SJSA1 (cell line): ENCODE measurements at regions not wholly inside any gene's neighbourhood (a gene's known extent, or its start where the extent isn't known, plus 50 kb on each side); places are given as distances from the start of the nearest gene placed in this dataset.
A peak's percentile ranks its signal among the peaks of the same experiment; 100 is the strongest.
"Not testable (repeated sequence)": the region's sequence is repeated elsewhere in the genome, so short reads cannot be mapped to it uniquely, and the experiment has no call there.

Experiments
- DNase-seq, 2 experiments: peaks; one replicate each; pipeline ENCODE4 v3.0.0-alpha.2; 2015 to 2020; ENCODE audit warnings: low spot score in 2 of 2, low read depth in 1 of 2
- H3K27ac ChIP-seq: fragments of 250-450 bp; sonication (Bioruptor Pico); 2 replicates; pipeline ENCODE4 v1.5.1; 2020; ENCODE audit warnings: mild to moderate bottlenecking, moderate library complexity
- H3K27me3 ChIP-seq: fragments of 250-450 bp; sonication (Bioruptor Pico); replicated peaks from 2 replicates; pipeline ENCODE4 v1.5.1; 2020; ENCODE audit warnings: mild to moderate bottlenecking, moderate library complexity
- H3K36me3 ChIP-seq: fragments of 250-450 bp; sonication (Bioruptor Pico); 2 replicates; pipeline ENCODE4 v1.5.1; 2020; ENCODE audit warnings: mild to moderate bottlenecking
- H3K4me1 ChIP-seq: fragments of 250-450 bp; sonication (Bioruptor Pico); replicated peaks from 2 replicates; pipeline ENCODE4 v1.6.1; 2021; ENCODE audit warnings: mild to moderate bottlenecking
- H3K4me3 ChIP-seq: fragments of 250-450 bp; sonication (Bioruptor Pico); 2 replicates; pipeline ENCODE4 v1.5.1; 2020; ENCODE audit warnings: mild to moderate bottlenecking
- H3K9me3 ChIP-seq: fragments of 250-450 bp; sonication (Bioruptor Pico); replicated peaks from 2 replicates; pipeline ENCODE4 v1.5.1; 2020; ENCODE audit warnings: mild to moderate bottlenecking

DNA sequence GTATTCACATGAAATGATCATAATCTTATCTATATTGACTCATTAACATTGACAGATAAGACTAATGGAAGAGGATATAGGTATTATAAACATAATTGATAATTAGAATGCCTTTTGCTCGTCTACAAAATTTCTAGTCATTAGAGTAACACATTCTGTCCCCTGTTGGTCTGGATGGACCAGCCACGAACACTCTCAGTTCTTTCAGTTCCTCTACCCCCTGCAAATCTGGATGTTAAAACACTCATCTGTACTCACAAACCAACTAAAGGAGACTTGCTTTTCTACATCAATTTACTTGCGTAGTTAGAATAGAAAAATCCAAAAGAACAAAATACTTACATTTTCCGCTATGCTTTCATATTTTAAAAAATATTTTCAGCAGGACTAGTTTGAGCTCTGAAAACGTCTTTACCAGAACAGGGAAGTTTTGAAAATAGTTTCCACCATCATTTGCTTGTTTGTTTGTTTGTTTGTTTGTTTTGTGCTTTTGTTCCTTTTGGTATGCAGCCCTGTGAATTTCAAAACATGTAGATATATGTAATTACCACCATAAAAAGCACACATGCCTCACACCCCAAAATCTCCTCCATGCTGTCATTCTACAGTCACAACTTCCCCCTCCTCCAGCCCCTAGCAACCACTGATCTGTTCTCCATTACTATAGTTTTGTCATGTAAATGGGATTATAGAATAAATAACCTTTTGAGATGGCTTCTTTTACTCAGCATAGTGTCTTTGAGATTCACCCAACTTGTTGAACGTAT lies 103.8 kb downstream of the FZD1 start:
- no peaks in the 10 kb centered on the region for H3K4me1 ChIP-seq
- H3K4me3 ChIP-seq = no peak overlapping the region
- no peaks in the 10 kb centered on the region for H3K9me3 ChIP-seq
- no peaks in the 10 kb centered on the region for H3K27me3 ChIP-seq
- DNase-seq = no peak
- H3K36me3 ChIP-seq = no peaks in the 10 kb centered on the region
- H3K27ac ChIP-seq = no peak overlapping the region

GRCh38 chr7:91372323-91372722 lies 108.1 kb downstream of the FZD1 start:
- Histone ChIP-seq H3K36me3 (no peaks in the 10 kb centered on the region), H3K27ac (no peak overlapping the region), H3K4me1 (no peaks in the 10 kb centered on the region), H3K27me3 (no peaks in the 10 kb centered on the region), H3K4me3 (no peak overlapping the region), H3K9me3 (no peaks in the 10 kb centered on the region)
- no peak for DNase-seq

- no peaks in the 10 kb centered on the region for H3K4me1 ChIP-seq
- no peak for DNase-seq
- no peak overlapping the region for H3K27ac ChIP-seq
- H3K9me3 ChIP-seq = no peaks in the 10 kb centered on the region
- no peaks in the 10 kb centered on the region for H3K36me3 ChIP-seq
- no peak overlapping the region for H3K4me3 ChIP-seq
- no peaks in the 10 kb centered on the region for H3K27me3 ChIP-seq
These were observed 109.0 kb downstream of the FZD1 start for GRCh38 chr7:91373111-91373800.

DNA sequence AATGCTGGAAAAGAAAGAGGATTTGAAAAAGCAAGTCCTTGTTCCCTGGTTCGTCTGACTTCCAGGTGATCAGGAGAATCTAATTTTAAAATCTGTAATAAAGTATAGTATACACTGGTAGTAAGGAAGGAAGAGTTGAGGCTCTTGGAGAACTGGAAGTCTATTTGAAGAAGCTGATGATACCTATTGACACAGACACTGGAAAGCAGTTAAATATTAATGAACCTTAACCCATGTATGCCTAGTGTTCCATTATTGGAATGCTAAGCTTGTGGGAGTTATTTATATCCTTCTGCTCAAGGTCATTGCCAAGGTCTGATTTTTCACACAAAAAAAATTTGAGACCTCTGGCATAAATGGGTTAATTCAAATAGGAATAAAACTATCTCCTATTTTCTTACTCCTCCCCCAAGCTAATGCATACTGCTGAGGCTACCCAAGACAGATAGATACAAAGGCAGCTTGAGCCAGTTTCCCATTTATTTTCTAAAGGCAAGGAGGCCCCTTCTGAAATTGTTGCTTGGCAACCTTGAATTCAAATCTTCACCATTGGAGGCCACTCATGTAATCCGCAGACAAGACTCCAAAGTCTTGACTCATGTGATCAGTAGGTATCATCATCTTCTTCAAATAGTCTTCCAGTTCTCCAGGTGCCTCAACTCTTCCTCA lies 110.2 kb downstream of the FZD1 start:
- Histone ChIP-seq H3K27ac (no peak overlapping the region), H3K4me1 (no peaks in the 10 kb centered on the region), H3K36me3 (no peaks in the 10 kb centered on the region), H3K27me3 (no peaks in the 10 kb centered on the region), H3K4me3 (no peak overlapping the region), H3K9me3 (no peaks in the 10 kb centered on the region)
- no peak for DNase-seq

DNA sequence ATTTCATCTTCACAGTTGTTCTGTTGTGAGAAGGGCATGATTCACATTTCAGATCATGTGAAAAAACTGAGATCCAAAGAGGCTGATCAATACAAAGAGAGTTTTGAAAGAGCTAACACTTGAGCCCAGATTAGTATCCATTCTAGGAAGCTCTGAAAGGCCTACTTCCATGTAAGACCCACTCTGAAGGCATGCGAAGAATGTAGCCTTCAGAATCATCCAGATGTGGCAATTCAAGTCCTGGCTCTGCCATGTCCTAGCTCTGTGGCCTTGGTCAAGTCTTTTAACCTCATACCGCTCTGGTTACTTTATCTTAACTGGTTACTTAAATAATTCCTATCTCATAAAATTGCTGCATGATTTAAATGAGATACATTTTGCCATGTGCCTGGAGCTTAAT lies 111.1 kb downstream of the FZD1 start:
- Histone ChIP-seq H3K4me3 (no peak overlapping the region), H3K36me3 (no peaks in the 10 kb centered on the region), H3K4me1 (no peaks in the 10 kb centered on the region), H3K27me3 (no peaks in the 10 kb centered on the region), H3K9me3 (no peaks in the 10 kb centered on the region), H3K27ac (no peak overlapping the region)
- DNase-seq = no peak

DNA sequence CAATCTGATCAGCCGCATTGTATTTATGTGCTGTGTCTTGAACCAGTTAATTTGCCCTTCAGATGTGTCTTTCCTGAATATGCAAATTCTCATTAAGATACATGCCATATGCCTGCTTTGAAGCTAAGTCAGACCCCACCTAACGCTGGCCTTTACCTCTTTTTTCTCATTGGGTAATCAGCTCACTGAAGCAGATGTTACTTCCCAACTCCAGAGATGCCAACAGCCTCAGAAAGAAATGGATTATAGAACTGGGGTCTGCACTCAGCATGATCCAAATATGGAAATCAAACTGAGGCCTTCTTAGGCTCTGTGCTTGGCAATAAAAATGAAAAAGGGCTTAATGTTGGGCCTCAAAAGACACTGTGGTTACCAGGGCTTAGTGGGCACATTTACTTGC lies 113.9 kb downstream of the FZD1 start:
- Histone ChIP-seq H3K27ac (no peak overlapping the region), H3K36me3 (no peaks in the 10 kb centered on the region), H3K27me3 (no peaks in the 10 kb centered on the region), H3K4me1 (no peaks in the 10 kb centered on the region), H3K4me3 (no peak overlapping the region), H3K9me3 (no peaks in the 10 kb centered on the region)
- no peak for DNase-seq

DNA sequence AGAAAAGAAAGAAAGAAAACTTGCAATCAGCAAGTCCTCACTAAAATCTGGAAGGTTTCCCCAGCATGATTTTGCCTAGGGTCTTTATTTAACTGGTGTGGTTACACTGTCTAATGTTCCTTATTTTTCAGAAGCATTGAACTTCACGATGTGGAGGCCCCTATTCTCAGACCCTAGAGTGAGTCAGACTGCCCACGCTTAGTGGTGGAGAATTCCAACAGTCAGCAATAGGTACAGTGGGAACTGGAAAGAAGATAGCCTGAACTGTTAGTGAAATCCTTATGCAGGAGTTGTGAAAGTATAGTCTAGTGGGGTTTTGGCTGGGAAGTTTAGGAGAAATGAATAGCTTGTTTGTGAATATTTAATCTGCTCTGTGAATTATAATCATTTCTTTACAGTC lies 115.0 kb downstream of the FZD1 start:
- Histone ChIP-seq H3K4me1 (no peaks in the 10 kb centered on the region), H3K36me3 (no peaks in the 10 kb centered on the region), H3K27ac (no peak overlapping the region), H3K27me3 (no peaks in the 10 kb centered on the region), H3K9me3 (no peaks in the 10 kb centered on the region), H3K4me3 (no peak overlapping the region)
- DNase-seq = no peak

DNA sequence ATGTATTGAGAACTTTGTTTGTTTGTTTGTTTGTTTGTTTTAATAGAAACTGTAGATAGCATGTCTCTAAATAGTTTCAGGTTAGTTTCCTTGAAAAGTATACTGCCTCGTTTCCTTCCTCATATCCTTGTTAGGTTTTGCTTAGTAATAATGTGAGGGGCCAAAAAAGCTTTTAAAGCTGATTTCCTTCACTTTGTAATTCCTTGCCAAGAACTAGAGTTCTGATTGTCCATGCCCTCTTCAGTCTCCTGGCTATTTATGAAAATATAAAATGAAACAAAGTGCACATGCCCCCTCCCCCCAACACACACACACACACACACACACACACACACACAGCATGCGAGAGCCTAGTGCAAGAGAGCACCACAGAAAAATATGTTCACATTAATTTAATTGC lies 115.8 kb downstream of the FZD1 start:
- no peaks in the 10 kb centered on the region for H3K27me3 ChIP-seq
- H3K9me3 ChIP-seq = no peaks in the 10 kb centered on the region
- H3K36me3 ChIP-seq = no peaks in the 10 kb centered on the region
- H3K27ac ChIP-seq = no peak overlapping the region
- DNase-seq = no peak
- H3K4me3 ChIP-seq = no peak overlapping the region
- H3K4me1 ChIP-seq = no peaks in the 10 kb centered on the region

DNA sequence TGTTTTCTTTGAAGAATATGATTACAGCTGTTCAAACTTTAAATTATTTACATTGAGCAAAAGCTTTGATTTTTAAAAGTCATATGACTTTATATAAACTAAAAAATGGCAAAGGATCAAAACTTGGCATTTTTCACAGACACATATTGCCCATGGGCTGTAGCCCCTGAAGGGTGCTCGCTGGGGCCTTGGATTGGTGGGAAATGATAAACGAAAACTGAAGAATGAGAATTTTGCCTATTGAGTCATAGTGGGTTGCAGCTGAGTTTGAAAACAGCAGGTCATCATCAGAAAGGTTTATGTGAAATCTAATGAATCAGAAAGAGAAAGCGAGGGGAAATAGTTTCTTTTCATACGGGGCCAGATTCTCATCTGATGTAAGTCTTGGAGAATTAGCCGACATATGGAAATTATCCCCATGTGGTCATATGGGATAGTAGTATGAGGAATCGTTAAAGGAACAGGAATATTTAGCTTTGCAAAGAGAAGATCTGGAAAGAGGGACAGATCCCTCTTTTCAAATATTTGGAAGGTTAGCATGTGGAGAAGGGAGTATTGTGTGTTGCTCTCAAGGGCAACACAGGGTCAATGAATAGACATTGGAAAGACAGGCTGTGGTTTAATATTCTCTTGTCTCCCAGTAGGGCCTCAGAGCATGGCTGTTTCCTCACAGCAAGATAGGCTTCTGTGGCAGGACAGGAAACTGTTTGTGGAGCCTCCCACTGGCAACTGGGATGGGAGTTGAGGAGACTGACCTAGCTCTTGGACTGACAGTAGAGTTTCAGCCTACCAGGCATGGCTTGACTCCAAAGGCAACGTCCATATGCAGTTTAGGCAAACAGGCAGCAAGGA lies 119.0 kb downstream of the FZD1 start:
- Histone ChIP-seq H3K9me3 (no peaks in the 10 kb centered on the region), H3K27ac (no peak overlapping the region), H3K4me3 (no peak overlapping the region), H3K4me1 (no peaks in the 10 kb centered on the region), H3K36me3 (no peaks in the 10 kb centered on the region), H3K27me3 (no peaks in the 10 kb centered on the region)
- DNase-seq = peak in 1 of 2 experiments; percentile 2

GRCh38 chr7:91383905-91384274 lies 119.7 kb downstream of the FZD1 start:
- H3K27ac ChIP-seq = no peak overlapping the region
- H3K27me3 ChIP-seq = no peaks in the 10 kb centered on the region
- H3K36me3 ChIP-seq = no peaks in the 10 kb centered on the region
- no peaks in the 10 kb centered on the region for H3K4me1 ChIP-seq
- H3K4me3 ChIP-seq = no peak overlapping the region
- H3K9me3 ChIP-seq = no peaks in the 10 kb centered on the region
- no peak for DNase-seq

- H3K27me3 ChIP-seq, H3K27ac ChIP-seq, H3K4me1 ChIP-seq, H3K9me3 ChIP-seq, H3K36me3 ChIP-seq, DNase-seq, H3K4me3 ChIP-seq: not testable (repeated sequence)
These were observed 130.5 kb downstream of the FZD1 start for GRCh38 chr7:91394757-91395156.

DNA sequence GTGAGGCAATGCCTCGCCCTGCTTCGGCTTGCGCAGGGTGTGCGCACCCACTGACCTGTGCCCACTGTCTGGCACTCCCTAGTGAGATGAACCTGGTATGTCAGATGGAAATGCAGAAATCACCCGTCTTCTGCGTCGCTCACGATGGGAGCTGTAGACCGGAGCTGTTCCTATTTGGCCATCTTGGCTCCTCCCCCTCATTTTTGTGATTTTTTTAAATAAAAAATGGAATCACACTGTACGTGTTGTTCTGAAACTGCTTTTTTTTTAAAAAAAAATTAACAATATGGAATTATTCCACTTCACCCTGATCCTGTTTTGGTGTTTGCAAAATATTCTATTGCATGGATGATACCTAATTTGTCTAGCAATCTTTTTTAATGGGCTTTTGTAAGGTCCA lies 131.1 kb downstream of the FZD1 start:
- H3K4me3 ChIP-seq, H3K9me3 ChIP-seq, H3K27ac ChIP-seq, H3K4me1 ChIP-seq, H3K27me3 ChIP-seq, H3K36me3 ChIP-seq, DNase-seq: not testable (repeated sequence)

- Histone ChIP-seq H3K27ac (no peak overlapping the region), H3K9me3 (no peaks in the 10 kb centered on the region), H3K4me3 (no peak overlapping the region), H3K27me3 (no peaks in the 10 kb centered on the region), H3K4me1 (no peaks in the 10 kb centered on the region), H3K36me3 (no peaks in the 10 kb centered on the region)
- DNase-seq = no peak
These were observed 132.9 kb downstream of the FZD1 start for GRCh38 chr7:91397096-91397495.

DNA sequence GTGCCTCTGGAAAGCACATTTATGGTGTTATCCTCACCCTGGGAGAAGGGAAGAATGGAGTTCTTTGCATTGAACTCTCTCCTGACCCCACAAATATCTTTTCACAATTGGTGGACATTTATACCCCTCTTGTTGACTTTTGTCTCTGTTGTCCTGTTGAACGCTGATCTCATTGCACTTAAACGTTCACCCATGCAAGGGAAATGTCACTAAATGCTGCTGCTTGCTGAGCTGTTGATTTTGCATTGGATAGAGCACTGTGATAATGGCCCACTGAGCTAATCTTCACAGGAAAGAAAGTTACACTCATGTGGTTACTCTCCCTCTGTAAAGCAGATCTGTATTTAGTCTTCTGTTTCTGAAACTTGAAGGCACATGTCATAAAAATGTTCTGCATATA lies 133.4 kb downstream of the FZD1 start:
- DNase-seq = no peak
- H3K27me3 ChIP-seq = no peaks in the 10 kb centered on the region
- H3K36me3 ChIP-seq = no peaks in the 10 kb centered on the region
- no peaks in the 10 kb centered on the region for H3K4me1 ChIP-seq
- H3K4me3 ChIP-seq = no peak overlapping the region
- no peak overlapping the region for H3K27ac ChIP-seq
- no peaks in the 10 kb centered on the region for H3K9me3 ChIP-seq
